B cell (primary cell): ENCODE measurements at regions not wholly inside any gene's neighbourhood (a gene's known extent, or its start where the extent isn't known, plus 50 kb on each side); places are given as distances from the start of the nearest gene placed in this dataset.
A peak's percentile ranks its signal among the peaks of the same experiment; 100 is the strongest.

Experiments
- ATAC-seq: fragments of 200-7000 bp; cut with Tn5 transposase; one replicate; pipeline ENCODE4 v1.10.0; 2021; ENCODE audit warnings: low read depth, mild to moderate bottlenecking, moderate number of reproducible peaks, moderate library complexity
- CTCF ChIA-PET: fragments of 350-600 bp; sonication (Branson Sonifier 250); formaldehyde crosslinking; loops from one replicate; lab custom pipeline; 2021; ENCODE audit warnings: antibody characterized with exemption, inconsistent platforms; lab: Charles Lee
- POLR2A ChIA-PET: fragments of 350-600 bp; sonication (Branson Sonifier 250); formaldehyde crosslinking; loops from one replicate; lab custom pipeline; 2021; ENCODE audit warnings: antibody characterized with exemption; lab: Charles Lee
- DNase-seq: peaks from one replicate; pipeline ENCODE4 v3.0.0; 2013
- H2AFZ ChIP-seq: 2 replicates; pipeline ENCODE4 v1.6.1; 2012; ENCODE audit warnings: mild to moderate bottlenecking, low read depth, low read length; ENCODE audit not compliant: insufficient read depth, poor library complexity, severe bottlenecking
- H3K27ac ChIP-seq, 2 donors: 1 replicate in 1 of 2; 2 replicates in 1 of 2; pipeline ENCODE4 v1.5.1; 2012 to 2013; ENCODE audit warnings: low read length in 2 of 2, mild to moderate bottlenecking in 2 of 2, moderate library complexity in 1 of 2
- H3K27me3 ChIP-seq, 4 experiments: fragments of 200-600 bp in 1 of 4; sonication (generic) in 1 of 4; replicated peaks in 1 of 4; 1 replicate in 2 of 4; 2 replicates in 2 of 4; pipeline versions ENCODE4 v1.6.1 to v1.7.0; 2013 to 2016; ENCODE audit warnings: low read length in 3 of 4, mild to moderate bottlenecking in 2 of 4, mixed read lengths in 1 of 4, moderate library complexity in 1 of 4; ENCODE audit not compliant: insufficient read depth in 4 of 4, control insufficient read depth in 3 of 4; ENCODE audit errors: control extremely low read depth in 1 of 4
- H3K36me3 ChIP-seq, 2 experiments: replicated peaks in 1 of 2; 1 replicate in 1 of 2; 2 replicates in 1 of 2; pipeline versions ENCODE4 v1.6.1 to v1.7.1; 2013; ENCODE audit warnings: low read length in 1 of 2; ENCODE audit not compliant: insufficient read depth in 2 of 2, control insufficient read depth in 1 of 2; ENCODE audit errors: control extremely low read depth in 1 of 2, extremely low read depth in 1 of 2
- H3K4me1 ChIP-seq, 2 donors: fragments of 200-600 bp in 1 of 2; sonication (generic) in 1 of 2; 1 replicate in 1 of 2; 2 replicates in 1 of 2; pipeline versions ENCODE4 v1.5.1 to v1.6.1; 2013 to 2017; ENCODE audit warnings: low read length in 2 of 2; ENCODE audit not compliant: control insufficient read depth in 2 of 2, insufficient read depth in 2 of 2
- H3K4me2 ChIP-seq: replicated peaks from 2 replicates; pipeline ENCODE3; 2012; ENCODE audit warnings: mild to moderate bottlenecking, low read depth, low read length; ENCODE audit not compliant: poor library complexity, severe bottlenecking
- H3K4me3 ChIP-seq, 5 experiments: fragments of 200-600 bp in 1 of 5; sonication (generic) in 1 of 5; 1 replicate in 3 of 5; 2 replicates in 2 of 5; pipeline versions ENCODE4 v1.5.1 to v1.7.0; 2011 to 2016; ENCODE audit warnings: low read length in 4 of 5, mild to moderate bottlenecking in 4 of 5, low read depth in 2 of 5, control low read depth in 1 of 5, moderate library complexity in 1 of 5; ENCODE audit not compliant: insufficient read depth in 1 of 5; ENCODE audit errors: control extremely low read depth in 1 of 5, extremely low read depth in 1 of 5
- H3K79me2 ChIP-seq: fragments of 200-600 bp; sonication (generic); one replicate; pipeline ENCODE4 v1.6.0; 2016; ENCODE audit warnings: low read length; ENCODE audit not compliant: control insufficient read depth, insufficient read depth
- H3K9ac ChIP-seq: fragments of 200-600 bp; sonication (generic); 2 replicates; pipeline ENCODE4 v1.6.1; 2017; ENCODE audit warnings: mild to moderate bottlenecking, low read length, moderate library complexity
- H3K9me3 ChIP-seq, 3 donors: one replicate each; pipeline versions ENCODE4 v1.6.1 to v1.7.1; 2013; ENCODE audit warnings: low read length in 2 of 3; ENCODE audit not compliant: control insufficient read depth in 2 of 3, insufficient read depth in 1 of 3; ENCODE audit errors: control extremely low read depth in 1 of 3
- H4K20me1 ChIP-seq: 2 replicates; pipeline ENCODE4 v1.6.0; 2012; ENCODE audit warnings: mild to moderate bottlenecking, low read length; ENCODE audit not compliant: insufficient read depth, control insufficient read depth, poor library complexity, severe bottlenecking
- H3K27ac Mint-ChIP-seq: one replicate; pipeline ENCODE4 v1.8.0; 2021; ENCODE audit warnings: mixed read lengths
- H3K27me3 Mint-ChIP-seq: one replicate; pipeline ENCODE4 v1.8.0; 2021; ENCODE audit warnings: mixed read lengths
- H3K4me1 Mint-ChIP-seq: one replicate; pipeline ENCODE4 v1.8.0; 2021; ENCODE audit warnings: mixed read lengths
- H3K4me3 Mint-ChIP-seq: one replicate; pipeline ENCODE4 v1.8.0; 2021; ENCODE audit warnings: mixed read lengths
- H3K9me3 Mint-ChIP-seq: one replicate; pipeline ENCODE4 v1.8.0; 2022; ENCODE audit warnings: mixed read lengths; ENCODE audit not compliant: insufficient read depth
- CTCF ChIP-seq: fragments of 200-600 bp; IDR thresholded peaks from one replicate; pipeline ENCODE4 v1.8.0; 2022; ENCODE audit warnings: antibody characterized with exemption, mild to moderate bottlenecking
- EZH2 ChIP-seq: IDR thresholded peaks from 2 replicates; pipeline ENCODE4 v1.6.1; 2012; ENCODE audit warnings: borderline replicate concordance, low read depth, mild to moderate bottlenecking, moderate library complexity, low read length; ENCODE audit not compliant: insufficient read depth, poor library complexity, severe bottlenecking
- WGBS: methylation state at CpG from one replicate; pipeline ENCODE4 v1.1.5; 2013; ENCODE audit warnings: missing lambda C conversion rate; ENCODE audit not compliant: insufficient coverage; 5-methylcytosine and 5-hydroxymethylcytosine counted together
- intact Hi-C: fragments of 100-400 bp; cut with micrococcal nuclease; formaldehyde crosslinking; loops from one replicate; pipeline ENCODE4 v1.10.0; 2022

- Mint-ChIP-seq H3K27me3 (no peaks in the 10 kb centered on the region), H3K9me3 (peaks cover 6% of the 10 kb centered on the region), H3K27ac (no peak overlapping the region), H3K4me1 (no peaks in the 10 kb centered on the region), H3K4me3 (no peak overlapping the region)
- TF ChIP-seq EZH2 (no peak), CTCF (peak; percentile 90)
- Histone ChIP-seq H2AFZ (no peak overlapping the region), H3K9me3 (peaks cover 0 to 15% (median 10%) of the 10 kb centered on the region in 3 donors), H3K36me3 (no peaks in the 10 kb centered on the region), H3K4me3 (no peak overlapping the region), H3K27me3 (no peaks in the 10 kb centered on the region), H3K27ac (no peak overlapping the region), H3K4me2 (no peak overlapping the region), H4K20me1 (no peaks in the 10 kb centered on the region), H3K79me2 (no peaks in the 10 kb centered on the region), H3K4me1 (no peaks in the 10 kb centered on the region), H3K9ac (no peak overlapping the region)
- ChIA-PET CTCF (interaction anchor here (0.6 to 2.8 kb wide), 18 partner anchors 9 to 704 kb away, joined by 3 to 11 read pairs (median 4); no protein-coding TSS in a partner anchor), POLR2A (no interaction called here)
- DNase-seq = peak; percentile 62
- no CpG with 5 or more reads among the region's 1 CpG for WGBS
- ATAC-seq = no peak
- intact Hi-C loops = loop anchor here (2.0 kb wide), 1 partner anchor 417 kb away; no protein-coding TSS in a partner anchor
These were observed 603.8 kb downstream of the TLE4 start for GRCh38 chr9:80175286-80176150.

- H3K4me2 ChIP-seq = peak overlapping the region; percentile 26
- H3K9me3 ChIP-seq = peaks cover 0 to 3% (median 3%) of the 10 kb centered on the region in 3 donors
- no peak overlapping the region for H3K27ac ChIP-seq
- peak; percentile 81 for ATAC-seq
- no peaks in the 10 kb centered on the region for H3K36me3 ChIP-seq
- CTCF ChIA-PET = interaction anchor here (2.7 kb wide), 1 partner anchor 11 kb away, joined by 11 read pairs; no protein-coding TSS in a partner anchor
- H2AFZ ChIP-seq = no peak overlapping the region
- no peaks in the 10 kb centered on the region for H3K27me3 ChIP-seq
- DNase-seq = peak; percentile 73
- Mint-ChIP-seq H3K4me1 (peaks cover 15% of the 10 kb centered on the region), H3K9me3 (no peaks in the 10 kb centered on the region), H3K27me3 (no peaks in the 10 kb centered on the region), H3K4me3 (no peak overlapping the region), H3K27ac (peak overlapping the region; percentile 26)
- no peak overlapping the region for H3K9ac ChIP-seq
- WGBS = 40% methylated on average over 2 of the region's 4 CpGs
- TF ChIP-seq CTCF (no peak), EZH2 (no peak)
- intact Hi-C loops = loop anchor here (10.0 kb wide), 1 partner anchor 589 kb away; the partner anchor contains the start of gene TLE4
- H3K4me1 ChIP-seq = peaks cover 9 to 11% of the 10 kb centered on the region in 2 donors
- H3K79me2 ChIP-seq = no peaks in the 10 kb centered on the region
- peak overlapping the region in 1 of 5 experiments; percentile 19 for H3K4me3 ChIP-seq
- no peaks in the 10 kb centered on the region for H4K20me1 ChIP-seq
- POLR2A ChIA-PET = no interaction called here
These were observed 592.1 kb downstream of the TLE4 start for GRCh38 chr9:80163889-80164288.
